NB4 (cell line): ENCODE measurements at regions not wholly inside any gene's neighbourhood (a gene's known extent, or its start where the extent isn't known, plus 50 kb on each side); places are given as distances from the start of the nearest gene placed in this dataset.

Experiments used
- DNase-seq: peaks from one replicate; pipeline ENCODE4 v3.0.0; 2010; ENCODE audit warnings: low read depth
- H3K4me3 ChIP-seq: one replicate; pipeline ENCODE4 v1.5.1; 2011; ENCODE audit warnings: mild to moderate bottlenecking, low read depth, low read length, moderate library complexity
- CTCF ChIP-seq: IDR thresholded peaks from one replicate; pipeline ENCODE4 v1.5.1; 2012; ENCODE audit warnings: low read depth, low read length
- MAX ChIP-seq: IDR thresholded peaks from 2 replicates; pipeline ENCODE4 v1.6.1; 2011; ENCODE audit warnings: low read depth, low read length
- MYC ChIP-seq: IDR thresholded peaks from 2 replicates; pipeline ENCODE4 v1.6.1; 2011; ENCODE audit warnings: low read depth, low read length
- POLR2A ChIP-seq: IDR thresholded peaks from 2 replicates; pipeline ENCODE4 v1.6.1; 2011; ENCODE audit warnings: mild to moderate bottlenecking; ENCODE audit not compliant: insufficient read length; ENCODE audit errors: extremely low read depth

GRCh38 chr2:106686814-106687213 is 199.2 kb downstream of the ST6GAL2 start:
- H3K4me3 ChIP-seq, result no peak overlapping the region
- TF ChIP-seq CTCF, result no peak
- TF ChIP-seq MAX, result no peak
- TF ChIP-seq MYC, result no peak
- TF ChIP-seq POLR2A, result no peak
- no peak for DNase-seq

GRCh38 chr2:106694964-106695470 is 190.9 kb downstream of the ST6GAL2 start:
- DNase-seq, result no peak
- no peak overlapping the region for H3K4me3 ChIP-seq
- TF ChIP-seq MYC (no peak), MAX (no peak), CTCF (no peak), POLR2A (no peak)

GRCh38 chr2:106695919-106696318 is 190.0 kb downstream of the ST6GAL2 start:
- H3K4me3 ChIP-seq, result no peak overlapping the region
- no peak for TF ChIP-seq MYC
- no peak for TF ChIP-seq CTCF
- no peak for TF ChIP-seq MAX
- no peak for TF ChIP-seq POLR2A
- no peak for DNase-seq

GRCh38 chr2:106700616-106701015 is 185.4 kb downstream of the ST6GAL2 start:
- DNase-seq, result no peak
- no peak overlapping the region for H3K4me3 ChIP-seq
- no peak for TF ChIP-seq MYC
- TF ChIP-seq POLR2A, result no peak
- TF ChIP-seq CTCF, result no peak
- TF ChIP-seq MAX, result no peak

- TF ChIP-seq CTCF (no peak), POLR2A (no peak), MYC (no peak), MAX (no peak)
- no peak overlapping the region for H3K4me3 ChIP-seq
- DNase-seq, result no peak
These were observed 184.6 kb downstream of the ST6GAL2 start for GRCh38 chr2:106701203-106702022.
